ENCODE measurements at regions not wholly inside any gene's neighbourhood (a gene's known extent, or its start where the extent isn't known, plus 50 kb on each side); places are given as distances from the start of the nearest gene placed in this dataset.

GRCh38 chr4:186449954-186450353, 105.4 kb downstream of the MTNR1A start:
- no TSS peak for BruUV-seq (replicated peaks)
- Histone ChIP-seq H3K79me2 (ENCODE audit: insufficient read depth, low read length) (no peaks in the 10 kb centered on the region), H3K9me2 (ENCODE audit: insufficient read depth) (no peaks in the 10 kb centered on the region), H3K4me1 (ENCODE audit: control insufficient read depth in 1 of 2, insufficient read depth in 2 of 2, low read length in 2 of 2) (no peaks in the 10 kb centered on the region), H3K4me2 (ENCODE audit: low read length) (no peak overlapping the region), H3K9ac (ENCODE audit: low read length) (no peak overlapping the region), H3K9me3 (ENCODE audit: control insufficient read depth in 1 of 2, insufficient read depth in 1 of 2, low read depth in 1 of 2, low read length in 2 of 2) (peaks cover 13 to 14% of the 10 kb centered on the region in 2 experiments; a peak in 2 of 4 replicates), H3K4me3 (replicated peaks in 1 of 2; ENCODE audit: low read depth in 1 of 2, low read length in 2 of 2) (no peak overlapping the region), H2AFZ (ENCODE audit: low read depth, low read length, poor library complexity, severe bottlenecking) (no peak overlapping the region), H3K27me3 (ENCODE audit: insufficient read depth, low read length) (no peaks in the 10 kb centered on the region), H4K20me1 (ENCODE audit: insufficient read depth) (no peaks in the 10 kb centered on the region), H3K36me3 (ENCODE audit: control insufficient read depth in 1 of 2, insufficient read depth in 2 of 2, low read length in 2 of 2) (no peaks in the 10 kb centered on the region), H3K27ac (ENCODE audit: low read depth, low read length) (no peak overlapping the region)
- DNase-seq (ENCODE audit: low read depth, low spot score) (no peak), ATAC-seq (no peak)
- TF ChIP-seq YY1 (IDR thresholded peaks at IDR 0.05; ENCODE audit: extremely low read depth, insufficient replicate concordance, low read depth, low read length) (no peak), EZH2 (IDR thresholded peaks at IDR 0.05) (no peak), CEBPB (IDR thresholded peaks at IDR 0.05; ENCODE audit: low read depth) (no peak), EGR1 (IDR thresholded peaks at IDR 0.05; ENCODE audit: low read depth) (no peak), FOSL1 (IDR thresholded peaks at IDR 0.05; ENCODE audit: low read depth) (no peak), RAD21 (IDR thresholded peaks at IDR 0.05; ENCODE audit: low read depth) (no peak), ZNF274 (IDR thresholded peaks at IDR 0.05; ENCODE audit: low read depth, low read length) (no peak), REST (IDR thresholded peaks at IDR 0.05; ENCODE audit: low read depth) (no peak), POLR2A (IDR thresholded peaks at IDR 0.05; ENCODE audit: borderline replicate concordance, extremely low read depth, insufficient read depth, insufficient read length) (no peak), POLR2AphosphoS5 (IDR thresholded peaks at IDR 0.05; ENCODE audit: low read depth, low read length) (no peak), ZFX (IDR thresholded peaks at IDR 0.05) (no peak)
- TF ChIP-seq, protein P1, sequence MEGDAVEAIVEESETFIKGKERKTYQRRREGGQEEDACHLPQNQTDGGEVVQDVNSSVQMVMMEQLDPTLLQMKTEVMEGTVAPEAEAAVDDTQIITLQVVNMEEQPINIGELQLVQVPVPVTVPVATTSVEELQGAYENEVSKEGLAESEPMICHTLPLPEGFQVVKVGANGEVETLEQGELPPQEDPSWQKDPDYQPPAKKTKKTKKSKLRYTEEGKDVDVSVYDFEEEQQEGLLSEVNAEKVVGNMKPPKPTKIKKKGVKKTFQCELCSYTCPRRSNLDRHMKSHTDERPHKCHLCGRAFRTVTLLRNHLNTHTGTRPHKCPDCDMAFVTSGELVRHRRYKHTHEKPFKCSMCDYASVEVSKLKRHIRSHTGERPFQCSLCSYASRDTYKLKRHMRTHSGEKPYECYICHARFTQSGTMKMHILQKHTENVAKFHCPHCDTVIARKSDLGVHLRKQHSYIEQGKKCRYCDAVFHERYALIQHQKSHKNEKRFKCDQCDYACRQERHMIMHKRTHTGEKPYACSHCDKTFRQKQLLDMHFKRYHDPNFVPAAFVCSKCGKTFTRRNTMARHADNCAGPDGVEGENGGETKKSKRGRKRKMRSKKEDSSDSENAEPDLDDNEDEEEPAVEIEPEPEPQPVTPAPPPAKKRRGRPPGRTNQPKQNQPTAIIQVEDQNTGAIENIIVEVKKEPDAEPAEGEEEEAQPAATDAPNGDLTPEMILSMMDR (IDR thresholded peaks at IDR 0.05 in 2 of 3, conservative IDR thresholded peaks at IDR 0.05 in 1 of 3; ENCODE audit: borderline replicate concordance in 1 of 3, insufficient read depth in 1 of 3, low read depth in 2 of 3, low read length in 2 of 3), result no peak
- intact Hi-C loops (cut with micrococcal nuclease), result no loop called here
- ChIA-PET POLR2A (no interaction called here), RAD21 (ENCODE audit: low non-redundant PET in 1 of 2, low total read pairs in 2 of 2, uncharacterized antibody in 2 of 2, unreplicated experiment in 2 of 2) (no interaction called here), CTCF (no interaction called here)

Data from HCT116 (cell line).